Stimulated activated effector memory CD8-positive, alpha-beta T cell treated with anti-CD3 and anti-CD28 coated beads, Interleukin-12 subunit alpha, Interleukin-12 subunit beta, amount 100 ng/mL, for 72 hours (primary cell): ENCODE measurements at regions not wholly inside any gene's neighbourhood (a gene's known extent, or its start where the extent isn't known, plus 50 kb on each side); places are given as distances from the start of the nearest gene placed in this dataset.

Source experiments
- ATAC-seq: fragments of 150-1000 bp; cut with Tn5 transposase; 2 replicates; pipeline ENCODE4 v1.10.0; 2021
- DNase-seq, 2 donors: peaks; one replicate each; pipeline ENCODE4 v3.0.0; 2021 to 2022; ENCODE audit warnings: low spot score in 2 of 2
- H3K27ac Mint-ChIP-seq: one replicate; pipeline ENCODE4 v1.8.0; 2022; ENCODE audit warnings: mild to moderate bottlenecking, mixed read lengths
- H3K36me3 Mint-ChIP-seq: one replicate; pipeline ENCODE4 v1.8.0; 2022; ENCODE audit warnings: mild to moderate bottlenecking, mixed read lengths
- H3K4me1 Mint-ChIP-seq: one replicate; pipeline ENCODE4 v1.8.0; 2022; ENCODE audit warnings: mixed read lengths
- H3K4me3 Mint-ChIP-seq: one replicate; pipeline ENCODE4 v1.8.0; 2022; ENCODE audit warnings: mild to moderate bottlenecking, mixed read lengths
- H3K9me3 Mint-ChIP-seq: one replicate; pipeline ENCODE4 v1.8.0; 2022; ENCODE audit warnings: mixed read lengths

GRCh38 chr11:134781380-134781866 lies 369.4 kb upstream of the B3GAT1 start:
- H3K36me3 Mint-ChIP-seq, result no peaks in the 10 kb centered on the region
- no peak overlapping the region for H3K4me3 Mint-ChIP-seq
- DNase-seq (no peak), ATAC-seq (no peak)
- H3K9me3 Mint-ChIP-seq, result no peaks in the 10 kb centered on the region
- H3K4me1 Mint-ChIP-seq, result no peaks in the 10 kb centered on the region
- H3K27ac Mint-ChIP-seq, result no peak overlapping the region

DNA sequence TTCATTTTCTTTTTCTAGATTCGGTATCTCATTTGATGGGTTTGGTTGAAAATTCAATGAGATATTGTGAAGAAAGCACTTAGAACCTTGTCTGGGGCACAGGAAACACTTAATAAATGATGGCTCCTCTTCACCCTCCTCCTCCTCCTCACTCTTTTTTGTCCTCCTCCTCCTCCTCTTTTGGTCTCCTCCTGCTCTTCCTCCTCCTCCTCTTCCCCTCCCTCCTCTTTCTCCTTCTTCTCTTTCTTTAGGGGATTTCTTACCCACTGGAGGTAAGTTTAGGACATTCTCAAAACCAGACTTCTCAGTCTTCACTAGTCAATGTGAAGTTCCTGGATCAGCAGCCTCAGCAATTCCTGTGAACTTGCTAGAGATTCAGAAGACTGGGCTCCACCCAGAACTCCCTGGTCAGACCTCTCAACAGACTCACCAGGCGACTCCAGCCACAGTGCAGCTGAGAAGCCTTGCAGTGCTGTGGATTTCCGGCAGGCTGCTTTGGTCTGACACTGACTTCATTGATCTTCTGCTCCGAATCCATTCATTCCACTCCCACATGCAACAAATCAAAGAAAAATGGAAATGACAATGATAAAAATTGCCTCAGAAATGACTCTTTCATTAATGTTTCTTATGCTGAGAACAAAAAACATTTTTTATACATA lies 368.6 kb upstream of the B3GAT1 start:
- H3K4me3 Mint-ChIP-seq, result no peak overlapping the region
- H3K4me1 Mint-ChIP-seq, result no peaks in the 10 kb centered on the region
- no peak overlapping the region for H3K27ac Mint-ChIP-seq
- DNase-seq (no peak), ATAC-seq (no peak)
- no peaks in the 10 kb centered on the region for H3K36me3 Mint-ChIP-seq
- no peaks in the 10 kb centered on the region for H3K9me3 Mint-ChIP-seq

DNA sequence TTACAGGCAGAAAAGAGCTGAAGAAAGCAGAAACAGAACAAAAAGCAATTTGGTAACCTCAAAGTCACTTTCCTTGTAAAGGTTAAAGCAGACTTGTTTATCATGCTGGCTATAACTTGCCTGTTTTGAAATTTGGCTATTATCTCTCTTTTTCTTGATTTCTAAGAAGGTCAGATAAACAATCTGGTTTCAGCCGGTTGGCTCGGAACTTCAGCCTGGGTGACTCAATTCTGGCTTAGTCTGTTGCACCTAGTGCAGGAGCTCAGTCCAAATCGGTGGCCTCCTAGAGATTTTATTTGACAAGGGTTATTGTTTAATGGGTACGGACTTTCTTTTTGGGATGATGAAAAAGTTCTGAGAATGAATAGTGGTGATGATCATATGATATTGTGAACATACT lies 367.1 kb upstream of the B3GAT1 start:
- Mint-ChIP-seq H3K27ac (no peak overlapping the region), H3K9me3 (no peaks in the 10 kb centered on the region), H3K4me3 (no peak overlapping the region), H3K36me3 (no peaks in the 10 kb centered on the region), H3K4me1 (no peaks in the 10 kb centered on the region)
- DNase-seq (no peak), ATAC-seq (no peak)

DNA sequence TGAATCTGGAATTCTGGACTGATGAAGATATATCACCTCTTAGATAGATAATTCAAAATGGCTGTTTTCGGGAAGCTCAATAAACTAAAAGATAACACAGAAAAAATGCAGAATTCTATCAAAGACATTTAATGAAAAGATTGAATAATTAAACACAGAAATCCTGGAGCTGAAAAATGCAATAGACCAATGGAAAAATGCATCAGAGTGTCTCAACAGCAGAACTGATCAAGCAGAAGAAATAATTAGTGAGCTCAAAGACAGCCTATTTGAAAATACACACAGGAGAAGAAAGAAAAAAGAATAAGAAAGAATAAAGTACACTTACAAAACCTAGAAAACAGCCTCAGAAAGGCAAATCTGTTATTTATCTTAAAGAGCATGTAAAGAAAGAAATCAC lies 356.4 kb upstream of the B3GAT1 start:
- no peaks in the 10 kb centered on the region for H3K4me1 Mint-ChIP-seq
- no peak for DNase-seq
- H3K4me3 Mint-ChIP-seq, result no peak overlapping the region
- peaks cover 15% of the 10 kb centered on the region for H3K9me3 Mint-ChIP-seq
- no peak overlapping the region for H3K27ac Mint-ChIP-seq
- no peaks in the 10 kb centered on the region for H3K36me3 Mint-ChIP-seq
- ATAC-seq, result no peak

DNA sequence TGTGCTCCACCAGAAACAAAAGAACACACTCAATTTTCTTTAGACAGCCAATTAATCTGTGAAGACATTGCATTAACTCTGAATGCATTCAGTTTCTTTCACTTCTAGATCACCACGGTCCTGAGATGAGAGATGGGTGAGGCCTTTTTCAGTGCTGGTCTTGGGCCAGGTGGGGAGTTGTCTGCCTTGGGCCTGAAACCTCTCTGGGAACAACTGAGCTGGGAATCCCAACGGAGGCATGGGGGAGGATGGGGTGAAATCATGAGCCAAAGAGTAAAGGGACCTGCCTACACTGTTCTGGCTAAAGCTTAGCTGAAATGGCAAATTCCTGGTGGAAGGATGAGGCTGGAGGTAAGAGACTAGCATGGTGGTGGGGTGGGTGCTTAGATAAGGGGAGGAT lies 353.5 kb upstream of the B3GAT1 start:
- Mint-ChIP-seq H3K4me3 (no peak overlapping the region), H3K27ac (no peak overlapping the region), H3K36me3 (no peaks in the 10 kb centered on the region), H3K4me1 (no peaks in the 10 kb centered on the region), H3K9me3 (peaks cover 6% of the 10 kb centered on the region)
- DNase-seq (no peak), ATAC-seq (no peak)

- DNase-seq, result no peak
Measured at GRCh38 chr11:134764966-134765365, 352.9 kb upstream of the B3GAT1 start.

GRCh38 chr11:134764367-134764766 lies 352.3 kb upstream of the B3GAT1 start:
- ATAC-seq, result no peak
- no peaks in the 10 kb centered on the region for H3K36me3 Mint-ChIP-seq

More at GRCh38 chr11:134764966-134765365, 352.9 kb upstream of the B3GAT1 start:
- no peak overlapping the region for H3K27ac Mint-ChIP-seq
- H3K4me1 Mint-ChIP-seq, result no peaks in the 10 kb centered on the region
- H3K36me3 Mint-ChIP-seq, result no peaks in the 10 kb centered on the region
- no peak for ATAC-seq
- peaks cover 6% of the 10 kb centered on the region for H3K9me3 Mint-ChIP-seq
- H3K4me3 Mint-ChIP-seq, result no peak overlapping the region

GRCh38 chr11:134763030-134763388 lies 351.0 kb upstream of the B3GAT1 start:
- peak in 1 of 2 donors; percentile 35 for DNase-seq
- peak; percentile 14 for ATAC-seq
- Mint-ChIP-seq H3K9me3 (no peaks in the 10 kb centered on the region), H3K27ac (no peak overlapping the region), H3K36me3 (no peaks in the 10 kb centered on the region), H3K4me1 (no peaks in the 10 kb centered on the region), H3K4me3 (peak overlapping the region; percentile 9)

More at GRCh38 chr11:134764367-134764766, 352.3 kb upstream of the B3GAT1 start:
- H3K9me3 Mint-ChIP-seq, result peaks cover 6% of the 10 kb centered on the region
- H3K27ac Mint-ChIP-seq, result no peak overlapping the region
- DNase-seq, result peak in 1 of 2 donors; percentile 12
- H3K4me3 Mint-ChIP-seq, result no peak overlapping the region
- no peaks in the 10 kb centered on the region for H3K4me1 Mint-ChIP-seq

DNA sequence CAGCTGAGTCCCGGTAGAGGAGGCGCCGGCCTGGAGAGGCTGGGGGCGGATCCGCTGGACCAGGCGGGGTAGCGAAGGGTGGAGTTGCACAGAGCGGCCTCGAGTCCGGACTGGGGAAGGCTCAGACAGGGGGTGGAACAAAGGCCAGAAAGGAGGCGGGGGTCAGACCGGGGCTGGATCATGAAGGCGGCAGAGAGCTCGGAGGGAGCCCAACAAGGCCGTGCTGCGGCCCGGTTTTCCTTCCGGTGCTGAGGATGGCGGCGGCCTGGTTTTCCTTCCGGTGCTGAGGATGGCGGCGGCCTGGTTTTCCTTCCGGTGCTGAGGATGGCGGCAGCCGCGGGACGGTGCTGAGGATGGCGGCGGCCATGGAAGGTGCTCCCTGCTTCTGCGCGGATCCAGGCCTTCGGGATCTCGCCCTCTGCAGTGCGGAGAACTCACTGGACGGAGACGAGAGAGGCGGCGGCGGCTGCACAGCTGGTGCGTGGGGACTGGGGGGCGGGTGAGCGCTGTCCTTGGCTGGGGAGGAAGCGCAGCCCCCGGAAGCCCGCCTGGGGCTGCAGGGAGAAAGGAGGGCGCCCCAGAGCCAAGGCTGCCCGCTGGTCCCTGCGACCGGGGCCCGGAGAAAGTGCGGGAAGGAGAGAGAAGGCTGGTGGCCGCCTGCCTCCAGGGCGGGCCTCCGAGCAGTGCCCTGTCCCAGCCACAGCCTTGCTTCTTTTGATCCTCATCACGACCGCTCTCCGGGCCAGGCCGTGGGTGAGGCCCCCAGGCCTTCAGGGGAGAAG lies 350.4 kb upstream of the B3GAT1 start:
- Mint-ChIP-seq H3K27ac (no peak overlapping the region), H3K36me3 (no peaks in the 10 kb centered on the region), H3K9me3 (no peaks in the 10 kb centered on the region), H3K4me3 (peak overlapping the region; percentile 49), H3K4me1 (no peaks in the 10 kb centered on the region)
- DNase-seq (peak in 1 of 2 donors; percentile 30), ATAC-seq (peak; percentile 54)

DNA sequence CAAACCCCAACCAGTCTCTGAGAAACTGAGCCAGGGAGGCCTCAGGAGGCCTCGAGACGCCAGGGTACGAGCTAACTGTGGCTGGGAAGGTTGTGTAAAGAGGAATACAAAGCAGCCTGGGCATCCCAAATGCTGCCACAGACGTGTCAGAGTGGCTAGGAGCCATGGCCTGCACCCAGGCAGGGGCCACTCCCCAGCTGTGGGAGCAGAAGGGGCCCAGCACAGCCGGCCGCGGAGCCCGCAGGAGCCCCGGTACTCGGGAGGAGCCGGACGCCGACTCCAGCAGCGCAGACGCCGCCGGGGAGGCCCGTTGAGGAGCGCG lies 349.8 kb upstream of the B3GAT1 start:
- Mint-ChIP-seq H3K36me3 (no peaks in the 10 kb centered on the region), H3K4me1 (no peaks in the 10 kb centered on the region), H3K27ac (no peak overlapping the region), H3K9me3 (no peaks in the 10 kb centered on the region), H3K4me3 (peak overlapping the region; percentile 49)
- ATAC-seq (no peak), DNase-seq (peak in 1 of 2 donors; percentile 18)

DNA sequence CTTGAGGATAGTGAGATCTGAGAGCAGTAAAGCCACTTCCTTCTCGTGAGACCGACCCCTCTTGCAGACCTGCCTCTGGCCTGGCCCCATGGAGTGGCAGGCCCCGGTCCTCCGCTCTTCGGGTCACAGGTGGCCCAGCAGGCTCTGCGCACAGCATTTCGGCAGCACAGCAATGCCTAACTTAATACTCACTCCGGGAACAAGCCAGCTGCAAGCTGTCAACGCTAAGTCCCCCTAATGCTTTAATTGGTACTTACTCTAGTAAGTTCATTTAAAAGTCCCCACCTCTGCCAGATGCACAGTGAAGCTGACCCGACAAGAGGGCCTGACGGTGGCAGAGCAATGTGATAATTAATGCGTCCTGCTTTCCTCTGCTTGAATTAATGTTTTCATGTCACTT lies 349.3 kb upstream of the B3GAT1 start:
- ATAC-seq, result no peak
- H3K4me1 Mint-ChIP-seq, result no peaks in the 10 kb centered on the region
- no peak overlapping the region for H3K27ac Mint-ChIP-seq
- H3K4me3 Mint-ChIP-seq, result peak overlapping the region; percentile 49
- no peaks in the 10 kb centered on the region for H3K36me3 Mint-ChIP-seq
- no peaks in the 10 kb centered on the region for H3K9me3 Mint-ChIP-seq
- peak in 1 of 2 donors; percentile 33 for DNase-seq

DNA sequence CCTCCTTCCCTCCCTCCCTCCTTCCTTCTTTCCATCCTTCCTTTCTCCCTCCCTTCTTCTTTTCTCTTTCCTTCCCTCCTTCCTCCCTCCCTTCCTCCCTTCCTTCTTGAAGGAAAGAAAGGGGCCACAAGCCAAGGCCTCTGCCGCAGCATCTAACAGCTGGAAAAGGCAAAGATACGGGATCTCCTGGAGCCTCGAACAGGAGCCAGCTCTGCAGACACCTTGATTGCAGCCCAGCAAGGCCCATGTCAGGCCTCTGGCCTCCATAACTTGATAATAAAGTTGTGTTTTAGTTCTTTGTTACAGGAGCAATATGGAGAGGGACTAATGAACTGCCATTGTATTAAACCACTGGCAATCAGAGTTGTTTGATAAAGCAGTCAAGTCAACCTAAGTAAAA lies 348.9 kb upstream of the B3GAT1 start:
- no peaks in the 10 kb centered on the region for H3K36me3 Mint-ChIP-seq
- no peak for ATAC-seq
- no peak overlapping the region for H3K27ac Mint-ChIP-seq
- H3K9me3 Mint-ChIP-seq, result no peaks in the 10 kb centered on the region
- no peak overlapping the region for H3K4me3 Mint-ChIP-seq
- DNase-seq, result no peak
- H3K4me1 Mint-ChIP-seq, result no peaks in the 10 kb centered on the region

DNA sequence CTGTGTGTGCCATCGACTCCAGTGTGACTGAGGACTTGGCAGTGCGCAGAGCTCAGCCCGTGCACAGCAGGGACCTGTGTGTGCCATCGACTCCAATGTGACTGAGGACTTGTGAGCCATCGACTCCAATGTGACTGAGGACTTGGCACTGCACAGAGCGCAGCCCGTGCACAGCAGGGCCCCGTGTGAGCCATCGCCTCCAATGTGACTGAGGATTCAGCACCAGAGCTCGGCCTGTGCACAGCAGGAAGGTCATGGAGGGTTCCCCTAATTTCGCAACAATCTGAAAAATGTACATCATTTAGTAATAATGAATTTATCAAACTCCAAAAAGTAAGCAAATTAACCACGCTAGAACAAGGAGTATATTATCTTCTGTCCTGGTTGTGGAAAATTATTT lies 348.3 kb upstream of the B3GAT1 start:
- DNase-seq (no peak), ATAC-seq (no peak)
- H3K4me3 Mint-ChIP-seq, result no peak overlapping the region
- no peaks in the 10 kb centered on the region for H3K4me1 Mint-ChIP-seq
- no peaks in the 10 kb centered on the region for H3K36me3 Mint-ChIP-seq
- H3K9me3 Mint-ChIP-seq, result no peaks in the 10 kb centered on the region
- H3K27ac Mint-ChIP-seq, result no peak overlapping the region

- Mint-ChIP-seq H3K27ac (no peak overlapping the region), H3K4me3 (no peak overlapping the region), H3K9me3 (no peaks in the 10 kb centered on the region), H3K36me3 (no peaks in the 10 kb centered on the region), H3K4me1 (no peaks in the 10 kb centered on the region)
- DNase-seq, result peak in 1 of 2 donors; percentile 4
- ATAC-seq, result no peak
Measured at GRCh38 chr11:134759855-134760254, 347.8 kb upstream of the B3GAT1 start.

DNA sequence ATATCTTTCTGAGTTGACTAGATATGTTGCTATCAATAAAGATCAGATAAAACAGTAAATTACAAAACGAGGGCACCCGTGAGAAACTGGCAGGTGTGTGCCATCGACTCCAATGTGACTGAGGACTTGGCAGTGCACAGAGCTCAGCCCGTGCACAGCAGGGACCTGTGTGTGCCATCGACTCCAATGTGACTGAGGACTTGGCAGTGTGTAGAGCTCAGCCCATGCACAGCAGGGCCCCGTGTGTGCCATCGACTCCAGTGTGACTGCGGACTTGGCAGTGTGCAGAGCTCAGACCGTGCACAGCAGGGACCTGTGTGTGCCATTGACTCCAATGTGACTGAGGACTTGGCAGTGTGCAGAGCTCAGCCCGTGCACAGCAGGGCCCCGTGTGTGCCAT lies 347.2 kb upstream of the B3GAT1 start:
- H3K36me3 Mint-ChIP-seq, result no peaks in the 10 kb centered on the region
- no peak overlapping the region for H3K4me3 Mint-ChIP-seq
- DNase-seq (no peak), ATAC-seq (no peak)
- no peaks in the 10 kb centered on the region for H3K9me3 Mint-ChIP-seq
- H3K4me1 Mint-ChIP-seq, result no peaks in the 10 kb centered on the region
- no peak overlapping the region for H3K27ac Mint-ChIP-seq

- no peak overlapping the region for H3K4me3 Mint-ChIP-seq
- H3K9me3 Mint-ChIP-seq, result no peaks in the 10 kb centered on the region
- ATAC-seq (no peak), DNase-seq (peak in 1 of 2 donors; percentile 30)
- H3K27ac Mint-ChIP-seq, result no peak overlapping the region
- no peaks in the 10 kb centered on the region for H3K36me3 Mint-ChIP-seq
- H3K4me1 Mint-ChIP-seq, result no peaks in the 10 kb centered on the region
Measured at GRCh38 chr11:134758342-134758931, 346.4 kb upstream of the B3GAT1 start.
